ENCODE measurements at regions not wholly inside any gene's neighbourhood (a gene's known extent, or its start where the extent isn't known, plus 50 kb on each side); places are given as distances from the start of the nearest gene placed in this dataset.
A peak's percentile ranks its signal among the peaks of the same experiment; 100 is the strongest.
"Not testable (repeated sequence)": the region's sequence is repeated elsewhere in the genome, so short reads cannot be mapped to it uniquely, and the experiment has no call there.

DNA sequence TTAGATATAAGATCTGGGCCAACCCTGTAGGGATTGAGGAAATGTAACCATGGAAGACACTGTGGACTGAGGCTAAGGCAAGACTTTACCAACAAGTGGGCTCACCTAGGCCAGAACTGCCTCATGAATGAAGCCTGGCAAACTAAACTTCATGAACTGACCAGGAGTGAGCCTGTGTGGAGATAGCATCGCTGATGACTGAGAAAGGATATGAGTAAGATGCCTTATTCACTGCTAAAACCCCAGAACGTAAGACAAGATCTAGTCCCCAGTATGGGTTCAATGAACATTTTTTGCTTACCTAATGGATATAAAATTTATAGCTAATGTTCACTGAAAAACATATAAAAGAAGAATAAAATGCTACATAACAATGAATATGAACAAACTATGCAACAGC is 399.8 kb downstream of the SATB2 start:
- ATAC-seq: no peak
- DNase-seq: no peak
- intact Hi-C loops (cut with DNase I, micrococcal nuclease): no loop called here

DNA sequence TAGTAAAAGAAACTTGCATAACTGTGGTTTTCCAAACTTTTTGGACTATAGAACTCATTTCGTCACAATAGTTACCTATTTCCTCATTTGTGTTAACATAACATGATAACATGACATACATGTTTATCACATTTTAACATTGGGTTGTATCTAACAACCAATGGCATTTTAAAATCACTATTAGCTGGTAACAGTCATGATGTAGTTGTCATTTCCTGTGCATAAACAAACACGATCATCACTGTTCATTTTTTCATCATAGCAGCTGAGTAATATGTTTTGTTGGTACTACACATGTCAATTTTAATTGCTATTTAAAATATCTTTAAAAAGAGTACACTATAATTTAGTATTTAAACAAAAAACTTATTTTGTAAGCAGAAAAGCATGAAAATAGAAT is 402.4 kb downstream of the SATB2 start:
- DNase-seq (no peak), ATAC-seq (no peak)
- intact Hi-C loops (cut with DNase I, micrococcal nuclease): no loop called here

DNA sequence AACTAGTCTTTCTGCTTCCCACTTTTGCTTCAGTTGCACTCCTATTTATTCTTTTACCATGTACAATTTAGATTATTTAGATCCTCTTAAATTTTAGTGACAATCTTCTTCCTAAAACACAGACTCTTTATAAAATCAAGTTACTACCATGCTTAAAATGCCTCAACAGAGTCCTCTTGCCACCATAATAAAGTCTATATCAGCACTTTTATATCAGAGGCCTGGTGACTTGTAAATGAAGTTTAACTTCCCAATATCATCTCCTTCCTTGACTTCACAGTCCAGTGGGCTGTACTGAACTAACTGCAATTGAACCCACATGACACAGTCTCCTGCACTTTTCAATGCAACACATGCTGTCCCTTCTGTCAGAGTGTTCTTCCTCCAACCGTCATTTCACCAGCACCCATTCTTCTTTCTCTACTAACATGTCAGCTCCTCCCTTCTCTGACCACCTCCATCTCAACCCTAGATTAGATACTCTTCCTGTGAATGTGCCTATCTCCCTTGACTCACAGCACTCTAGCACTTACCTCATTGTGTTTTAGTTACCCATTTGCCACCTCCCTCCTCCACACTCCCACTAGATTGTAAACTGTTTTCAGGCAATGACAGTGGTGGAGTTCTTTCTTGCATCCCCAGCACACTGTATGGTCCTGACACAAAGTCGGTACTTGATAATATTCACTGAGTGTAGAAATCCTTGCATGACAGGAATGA is 414.9 kb downstream of the SATB2 start:
- intact Hi-C loops (cut with DNase I, micrococcal nuclease): no loop called here

DNA sequence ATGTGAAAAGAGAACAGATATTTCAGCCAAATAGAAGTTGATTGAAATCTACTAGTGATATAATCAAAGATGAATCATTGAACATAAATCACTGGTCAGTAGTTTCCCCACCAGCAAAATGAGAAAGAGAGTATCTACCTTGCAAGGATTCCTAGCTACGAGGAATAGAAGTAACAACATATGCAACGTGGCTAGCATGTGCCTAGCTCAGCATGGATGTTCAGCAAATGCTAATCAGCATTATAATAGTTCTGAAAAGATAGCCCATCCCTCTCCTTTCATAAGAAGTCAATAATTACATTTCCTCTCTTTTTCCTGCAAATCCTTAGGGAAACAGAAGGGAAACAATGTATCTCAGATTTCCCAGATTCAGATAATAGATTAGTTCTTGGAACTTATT is 417.2 kb downstream of the SATB2 start:
- ATAC-seq: no peak
- no peak for DNase-seq
- intact Hi-C loops (cut with DNase I, micrococcal nuclease): no loop called here

More for the DNA sequence above, 414.9 kb downstream of the SATB2 start:
- DNase-seq (no peak), ATAC-seq (no peak)

DNA sequence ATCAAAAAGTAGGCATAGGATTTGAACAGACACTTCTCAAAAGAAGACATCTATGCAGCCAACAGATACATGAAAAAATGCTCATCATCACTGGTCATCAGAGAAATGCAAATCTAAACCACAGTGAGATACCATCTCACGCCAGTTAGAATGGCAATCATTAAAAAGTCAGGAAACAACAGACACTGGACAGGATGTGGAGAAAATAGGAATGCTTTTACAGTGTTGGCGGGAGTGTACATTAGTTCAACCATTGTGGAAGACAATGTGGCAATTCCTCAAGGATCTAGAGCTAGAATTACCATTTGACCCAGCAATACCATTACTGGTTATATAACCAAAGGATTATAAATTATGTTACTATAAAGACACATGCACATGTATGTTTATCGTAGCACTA is 424.0 kb downstream of the SATB2 start:
- intact Hi-C loops (cut with DNase I, micrococcal nuclease); ATAC-seq; DNase-seq: not testable (repeated sequence)

DNA sequence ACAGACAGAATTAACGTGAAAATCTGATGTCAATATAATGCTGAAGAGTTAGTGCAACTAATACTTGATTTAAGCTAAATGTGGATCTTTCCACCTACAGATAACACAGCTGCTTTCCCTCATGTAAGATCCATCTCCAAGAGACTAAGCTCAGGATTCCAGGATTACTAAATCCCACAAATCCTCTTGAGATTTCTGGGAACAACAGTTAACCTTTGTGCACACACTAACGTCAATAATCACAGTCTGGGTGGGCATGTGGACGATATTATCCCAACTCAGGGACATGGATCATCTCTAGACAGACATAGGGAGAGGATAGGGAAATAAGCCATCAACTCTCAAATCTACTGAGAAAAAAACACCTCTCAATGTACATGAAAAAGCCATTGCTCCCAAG is 432.6 kb downstream of the SATB2 start:
- intact Hi-C loops (cut with DNase I, micrococcal nuclease): no loop called here
- DNase-seq: no peak
- ATAC-seq: no peak

DNA sequence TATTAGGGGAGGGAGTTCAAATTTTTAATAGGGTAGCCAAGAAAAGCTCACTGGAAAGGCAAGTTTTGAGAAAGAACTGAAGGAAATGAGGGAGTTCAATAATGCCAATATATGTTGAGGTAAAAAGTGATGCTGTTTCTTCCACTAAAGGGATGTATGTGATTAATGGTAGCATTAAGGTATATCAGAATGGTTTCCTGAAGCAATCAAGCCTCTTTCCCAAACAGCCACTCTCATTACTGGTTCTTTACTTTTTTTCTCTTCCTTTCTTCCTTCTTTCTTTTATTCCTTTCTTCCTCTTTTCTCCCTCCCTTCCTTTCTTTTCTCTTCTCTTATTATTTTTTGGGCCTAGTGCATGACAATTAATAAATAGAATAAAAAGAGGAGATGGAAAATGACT is 433.5 kb downstream of the SATB2 start:
- intact Hi-C loops (cut with DNase I, micrococcal nuclease): no loop called here
- ATAC-seq (no peak), DNase-seq (no peak)

DNA sequence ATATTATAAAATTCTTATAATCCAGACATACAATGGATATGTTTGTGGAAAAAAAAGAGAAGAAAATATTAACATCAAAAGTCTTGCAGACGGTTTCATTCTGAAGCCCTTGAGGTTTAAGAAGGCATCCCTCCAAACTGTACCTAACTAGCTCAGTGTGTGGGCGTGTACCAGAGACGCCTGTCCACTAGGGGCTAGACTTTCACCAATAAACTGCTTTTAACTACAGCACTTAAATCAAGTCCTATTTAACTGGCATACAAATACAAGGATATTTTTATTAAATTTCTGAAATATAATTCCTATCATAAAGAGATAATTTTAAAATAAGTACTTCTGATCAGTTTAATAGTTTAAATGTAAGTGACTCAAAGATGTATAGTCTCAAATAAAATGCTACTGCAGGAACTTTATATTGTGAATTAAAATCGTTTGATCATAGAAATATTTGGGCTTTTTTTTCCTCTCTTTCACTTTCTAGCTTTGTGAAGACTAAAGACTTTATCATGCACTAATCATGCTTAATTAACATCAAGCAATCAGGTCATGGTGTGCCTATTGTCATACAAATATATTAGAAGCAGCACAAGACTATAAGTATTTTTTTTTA is 437.7 kb downstream of the SATB2 start:
- ATAC-seq (peak; percentile 74), DNase-seq (peak in 1 of 2 donors; percentile 11)
- intact Hi-C loops (cut with DNase I, micrococcal nuclease): no loop called here

DNA sequence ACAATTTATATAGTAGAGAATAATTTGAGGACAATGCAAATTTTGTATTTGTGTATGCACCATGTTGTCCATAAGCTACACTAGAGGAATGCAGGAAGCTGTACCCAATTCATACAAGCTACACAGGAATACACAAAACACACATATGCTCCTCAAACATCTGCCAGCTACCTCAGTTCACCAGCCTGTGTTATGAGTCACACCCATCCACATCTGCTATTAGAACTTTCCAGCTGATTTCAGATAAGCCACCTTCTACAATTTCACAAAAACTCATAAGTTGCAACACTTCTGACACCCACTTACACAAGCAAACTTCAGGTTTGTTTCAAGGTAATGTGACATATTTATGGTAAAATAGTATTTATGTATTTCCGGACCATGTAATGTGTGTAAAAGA is 438.9 kb downstream of the SATB2 start:
- no peak for ATAC-seq

DNA sequence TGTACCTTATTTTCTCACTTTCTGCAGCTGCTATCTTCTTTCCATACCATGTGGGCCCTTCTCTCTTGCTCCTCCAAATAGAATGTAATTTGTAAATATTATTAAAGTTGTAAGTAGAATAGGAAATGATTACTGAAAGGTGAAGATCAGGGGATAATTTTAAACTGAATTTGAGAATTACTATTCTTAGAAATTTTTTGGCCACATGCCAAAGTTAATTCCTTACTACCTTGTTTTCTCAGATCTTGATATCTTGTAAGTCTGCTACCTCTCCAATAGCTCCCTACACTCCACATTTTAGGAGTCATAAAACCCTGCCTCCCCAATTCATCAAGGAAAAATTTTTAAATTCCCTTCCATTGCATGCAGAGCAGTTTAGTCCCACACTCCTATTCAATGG is 442.7 kb downstream of the SATB2 start:
- ATAC-seq (no peak), DNase-seq (no peak)
- intact Hi-C loops (cut with DNase I, micrococcal nuclease): no loop called here

More for the DNA sequence above, 438.9 kb downstream of the SATB2 start:
- intact Hi-C loops (cut with DNase I, micrococcal nuclease): no loop called here
- no peak for DNase-seq

DNA sequence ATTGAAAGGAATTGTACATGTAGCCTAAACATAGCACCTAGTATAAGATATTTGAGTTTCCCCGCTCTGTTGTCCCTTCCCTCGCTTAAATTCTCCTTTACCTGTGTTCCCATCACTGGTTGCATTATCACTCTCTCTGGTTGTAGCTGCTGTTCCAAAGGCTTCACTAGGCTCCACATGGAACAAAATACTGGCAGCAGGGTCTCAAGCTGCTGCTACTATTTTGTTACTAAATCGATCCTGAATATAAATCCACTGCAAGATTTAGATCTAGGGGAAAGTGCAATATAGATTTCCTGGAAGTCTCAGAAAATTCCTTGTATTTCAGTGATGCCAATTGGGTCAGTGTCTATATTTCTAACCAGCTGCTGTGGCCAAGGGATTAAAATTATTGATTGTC is 443.5 kb downstream of the SATB2 start:
- intact Hi-C loops (cut with DNase I, micrococcal nuclease): no loop called here
- DNase-seq (no peak), ATAC-seq (no peak)

DNA sequence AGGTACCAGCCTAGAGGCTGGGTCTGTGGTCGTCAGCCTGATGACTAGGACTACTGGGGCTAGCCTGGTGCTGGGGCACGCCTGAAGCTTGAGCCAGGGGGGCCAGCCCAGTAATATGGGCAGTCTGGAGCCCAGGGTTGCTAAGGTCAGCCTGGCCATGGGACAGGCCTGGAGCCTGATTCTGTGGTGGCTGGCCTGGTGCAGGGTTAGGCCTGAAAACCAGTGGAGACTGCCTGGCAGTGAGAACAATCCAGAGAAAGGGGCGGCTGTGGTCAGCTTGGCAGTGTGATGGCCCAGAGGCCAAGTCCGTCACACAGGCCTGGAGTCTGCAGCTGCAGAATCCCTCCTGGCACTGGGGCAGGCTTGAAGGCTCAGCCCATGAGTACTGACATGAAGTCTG is 445.8 kb downstream of the SATB2 start:
- intact Hi-C loops (cut with DNase I, micrococcal nuclease): no loop called here
- ATAC-seq (no peak), DNase-seq (no peak)

DNA sequence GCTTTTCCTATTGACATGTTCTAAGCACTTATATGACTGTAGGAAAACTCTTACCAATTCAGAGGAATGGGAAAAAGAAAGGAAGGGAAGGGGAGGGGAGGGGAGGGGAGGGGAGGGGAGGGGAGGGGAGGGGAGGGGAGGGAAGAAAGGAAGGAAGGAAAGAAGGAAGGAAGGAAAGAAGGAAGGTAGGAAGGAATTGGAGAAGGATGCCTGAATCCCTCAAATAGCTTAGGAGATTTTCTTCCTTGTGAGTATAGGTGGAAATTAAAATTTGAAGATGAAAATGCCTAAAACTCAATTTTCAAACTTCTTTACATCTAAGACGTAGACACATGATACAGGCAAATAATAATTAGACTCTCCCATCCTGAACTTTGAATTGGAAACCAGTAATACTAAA is 463.1 kb downstream of the SATB2 start:
- DNase-seq (no peak), ATAC-seq (no peak)
- intact Hi-C loops (cut with DNase I, micrococcal nuclease): no loop called here

DNA sequence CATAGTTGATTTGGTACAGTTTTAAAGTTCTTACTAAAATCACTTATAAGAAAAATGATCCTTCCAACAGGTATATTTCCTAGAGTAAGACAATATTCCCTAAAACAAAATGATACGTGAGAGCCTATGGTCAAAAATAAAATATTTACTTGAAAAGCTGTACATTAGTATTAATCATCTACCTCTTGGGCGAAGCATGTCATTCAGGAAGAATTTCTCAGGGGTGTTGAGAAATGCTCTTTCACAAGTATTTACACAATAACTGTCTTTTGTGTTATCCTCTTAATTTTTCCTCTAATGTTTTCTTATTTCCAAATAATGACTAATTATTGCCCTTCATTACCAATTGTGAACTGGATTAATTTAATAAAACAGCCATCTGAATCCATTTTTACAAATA is 466.3 kb downstream of the SATB2 start:
- DNase-seq (no peak), ATAC-seq (no peak)
- intact Hi-C loops (cut with DNase I, micrococcal nuclease): no loop called here

DNA sequence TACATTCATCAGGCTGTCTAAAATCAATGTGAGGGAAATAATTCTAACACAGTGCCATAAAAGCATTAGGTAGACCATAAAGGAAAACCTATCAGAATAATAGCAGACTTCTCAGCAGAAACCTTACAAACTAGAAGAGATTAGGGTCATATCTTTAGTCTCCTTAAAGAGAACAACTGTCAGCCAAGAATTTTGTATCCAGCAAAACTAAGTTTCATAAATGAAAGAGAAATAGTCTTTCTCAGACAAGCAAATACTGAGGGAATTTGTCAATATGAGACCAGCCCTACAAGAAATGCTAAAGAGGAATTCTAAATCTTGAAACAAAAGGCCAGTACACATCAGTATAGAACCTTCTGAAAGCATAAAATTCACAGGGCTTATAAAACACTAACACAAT is 482.0 kb downstream of the SATB2 start:
- ATAC-seq (no peak), DNase-seq (no peak)
- intact Hi-C loops (cut with DNase I, micrococcal nuclease): no loop called here

DNA sequence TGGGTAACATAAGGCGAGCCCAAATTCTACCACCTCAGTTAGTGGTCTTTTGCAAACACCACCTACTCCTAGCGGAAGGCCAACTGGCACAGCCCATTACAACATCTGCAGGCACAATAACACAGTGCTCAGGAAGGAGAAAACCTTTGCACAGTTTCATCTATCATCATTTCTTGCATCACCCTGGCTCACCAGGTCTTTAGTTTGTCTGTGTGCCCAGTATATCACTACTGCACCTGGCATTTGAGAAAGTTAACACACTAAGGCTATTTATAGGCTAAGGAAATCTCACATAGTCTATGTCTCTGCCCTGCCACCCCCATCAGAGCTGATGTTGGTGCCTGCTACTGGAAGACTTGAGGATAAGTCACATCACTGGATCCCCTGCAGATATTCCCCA is 484.0 kb downstream of the SATB2 start:
- DNase-seq (no peak), ATAC-seq (no peak)
- intact Hi-C loops (cut with DNase I, micrococcal nuclease): no loop called here

DNA sequence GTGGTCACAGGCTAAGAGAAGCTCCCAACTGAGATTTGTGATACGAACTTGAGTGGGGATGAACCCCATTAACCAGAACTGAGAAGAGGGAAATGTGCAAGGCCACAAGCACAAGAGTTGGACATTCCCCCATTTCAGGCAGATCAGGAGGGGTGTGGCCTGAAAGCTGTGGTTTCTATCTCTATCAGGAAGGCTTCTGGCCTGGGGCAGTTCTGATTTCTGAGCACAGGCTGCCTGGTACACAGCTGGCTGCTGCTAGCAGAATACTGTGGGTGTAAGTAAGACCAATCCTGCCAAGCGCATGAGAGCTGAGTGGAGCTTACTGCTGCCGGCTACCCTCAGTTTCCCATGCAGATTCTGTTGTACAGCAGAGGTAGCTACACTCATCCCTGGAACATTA is 484.6 kb downstream of the SATB2 start:
- DNase-seq (no peak), ATAC-seq (no peak)
- intact Hi-C loops (cut with DNase I, micrococcal nuclease): no loop called here

DNA sequence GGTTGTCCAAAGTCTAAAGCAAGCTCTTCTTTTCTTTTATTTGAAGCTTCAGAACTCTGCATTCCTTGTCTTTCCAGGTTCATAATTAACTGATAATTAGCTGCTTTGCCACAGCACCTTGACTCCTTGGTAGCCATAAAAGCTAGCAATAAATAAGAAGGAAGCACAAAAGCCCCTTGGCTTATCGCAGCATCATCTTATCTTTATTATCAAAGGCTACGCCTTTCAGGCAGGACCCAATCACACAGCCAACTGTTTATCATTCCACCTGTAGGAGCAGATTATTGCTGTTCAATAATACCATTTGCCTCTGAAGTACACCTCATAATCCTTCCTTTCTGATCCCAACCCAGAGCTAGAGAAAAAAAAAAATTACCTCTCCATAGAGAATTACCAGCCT is 489.2 kb downstream of the SATB2 start:
- ATAC-seq: peak; percentile 93
- intact Hi-C loops (cut with DNase I, micrococcal nuclease): no loop called here
- DNase-seq: peak in 1 of 2 donors; percentile 45

DNA sequence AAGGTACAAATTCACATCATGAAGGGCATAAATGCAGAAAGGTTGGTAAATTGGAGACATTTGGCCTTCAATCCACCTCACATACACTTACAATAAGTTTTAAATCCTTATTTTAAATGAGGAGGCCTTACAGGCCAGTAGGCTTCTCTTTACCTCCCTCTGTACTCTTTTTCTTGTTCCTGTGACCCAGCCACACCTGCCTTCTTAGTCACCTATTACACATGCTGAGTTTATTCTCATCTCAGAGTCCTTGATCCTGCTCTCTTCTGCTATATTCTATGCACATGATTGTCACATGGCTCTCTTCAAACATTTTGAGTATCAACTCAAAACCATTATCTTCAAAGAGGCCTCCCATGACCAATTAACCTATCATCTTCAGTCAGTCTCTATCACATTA is 491.5 kb downstream of the SATB2 start:
- intact Hi-C loops (cut with DNase I, micrococcal nuclease): no loop called here
- DNase-seq: no peak

DNA sequence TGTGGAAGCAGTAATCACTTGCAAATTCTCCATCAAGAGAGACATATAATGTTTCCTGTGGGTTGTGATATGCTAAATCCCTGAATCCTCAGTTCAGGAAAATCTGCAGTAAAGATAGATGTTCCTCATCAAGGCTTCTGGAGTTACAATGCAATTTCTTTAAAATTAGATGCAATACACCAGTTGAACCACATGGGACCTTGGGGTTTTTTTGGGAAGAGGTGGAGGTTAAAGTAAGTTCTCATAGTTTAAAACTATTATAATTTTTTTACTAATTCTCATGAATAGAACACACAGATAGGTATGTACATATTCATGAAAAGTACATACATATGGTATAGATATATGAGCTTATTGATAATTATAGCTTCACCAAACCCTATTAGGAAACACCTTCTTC is 496.2 kb downstream of the SATB2 start:
- ATAC-seq (no peak), DNase-seq (no peak)
- intact Hi-C loops (cut with DNase I, micrococcal nuclease): no loop called here

More for the DNA sequence above, 491.5 kb downstream of the SATB2 start:
- ATAC-seq: peak; percentile 21

DNA sequence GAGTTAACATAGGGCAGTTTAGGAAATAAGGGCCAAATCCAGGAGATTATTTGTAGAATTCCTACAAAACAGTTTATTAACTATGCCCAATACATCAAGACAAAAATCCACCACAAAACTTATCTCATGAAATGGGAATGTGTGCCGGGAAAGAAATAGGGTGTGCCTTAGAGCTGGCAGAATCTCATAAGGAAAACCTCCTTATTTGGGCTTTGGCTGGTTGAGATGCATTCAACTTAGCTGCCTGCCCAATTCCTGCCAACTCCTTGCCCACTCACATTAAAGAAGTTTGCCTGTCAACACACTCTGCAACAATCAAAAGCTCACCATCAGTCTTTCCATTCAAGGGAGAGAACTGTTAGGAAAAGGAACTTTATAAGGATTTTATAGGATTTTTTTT is 500.6 kb downstream of the SATB2 start:
- intact Hi-C loops (cut with DNase I, micrococcal nuclease): no loop called here

More for the DNA sequence above, 500.6 kb downstream of the SATB2 start:
- DNase-seq: no peak
- ATAC-seq: no peak
